H1 (cell line): ENCODE measurements at regions not wholly inside any gene's neighbourhood (a gene's known extent, or its start where the extent isn't known, plus 50 kb on each side); places are given as distances from the start of the nearest gene placed in this dataset.
A peak's percentile ranks its signal among the peaks of the same experiment; 100 is the strongest.

Source experiments
- CTCF ChIA-PET: fragments of 300-600 bp; sonication (Branson Sonifier 250); formaldehyde crosslinking; loops from one replicate; lab custom pipeline; 2021; ENCODE audit not compliant: partially characterized antibody; lab: Charles Lee
- POLR2A ChIA-PET: fragments of 300-600 bp; sonication (Branson Sonifier 250); formaldehyde crosslinking; loops from one replicate; lab custom pipeline; 2021; ENCODE audit warnings: inconsistent platforms; ENCODE audit not compliant: partially characterized antibody; lab: Charles Lee
- DNase-seq, 2 experiments: peaks; one replicate each; pipeline versions ENCODE4 v3.0.0 to v3.0.0-alpha.2; 2010 to 2022; ENCODE audit warnings: low spot score in 2 of 2, low read depth in 1 of 2, mixed read lengths in 1 of 2
- FAIRE-seq: peaks from 2 replicates; lab custom pipeline; 2011; peaks lifted over from hg19 to GRCh38; lab: Jason Lieb, UNC
- H2AFZ ChIP-seq: 2 replicates; pipeline ENCODE4 v1.8.1; 2012; ENCODE audit warnings: low read length, inconsistent platforms
- H2AK5ac ChIP-seq: 2 replicates; pipeline ENCODE4 v1.6.1; 2013; ENCODE audit warnings: low read depth, low read length
- H2BK120ac ChIP-seq: replicated peaks from 2 replicates; pipeline ENCODE3; 2013; ENCODE audit warnings: low read depth, low read length, inconsistent platforms
- H2BK12ac ChIP-seq: 2 replicates; pipeline ENCODE4 v1.6.1; 2013; ENCODE audit warnings: low read depth, low read length
- H2BK15ac ChIP-seq: 2 replicates; pipeline ENCODE4 v1.6.1; 2013; ENCODE audit warnings: low read length
- H2BK20ac ChIP-seq: 2 replicates; pipeline ENCODE4 v1.6.1; 2013; ENCODE audit warnings: low read length
- H2BK5ac ChIP-seq: 2 replicates; pipeline ENCODE4 v1.6.1; 2013; ENCODE audit warnings: low read depth, low read length
- H3K14ac ChIP-seq: 2 replicates; pipeline ENCODE4 v1.6.1; 2013; ENCODE audit warnings: inconsistent platforms; ENCODE audit not compliant: insufficient read length
- H3K18ac ChIP-seq: 2 replicates; pipeline ENCODE4 v1.6.1; 2013; ENCODE audit warnings: low read length; ENCODE audit errors: extremely low read depth
- H3K23ac ChIP-seq: 2 replicates; pipeline ENCODE4 v1.6.1; 2013; ENCODE audit warnings: inconsistent platforms; ENCODE audit not compliant: insufficient read length
- H3K23me2 ChIP-seq: 2 replicates; pipeline ENCODE4 v1.6.1; 2013; ENCODE audit warnings: low read depth, low read length
- H3K27ac ChIP-seq: 2 replicates; pipeline ENCODE4 v1.6.1; 2011; ENCODE audit warnings: low read depth, low read length, inconsistent platforms
- H3K27me3 ChIP-seq, 4 experiments: replicated peaks in 1 of 4; 1 replicate in 1 of 4; 2 replicates in 3 of 4; pipeline versions ENCODE4 v1.6.1 to v1.8.1; 2011 to 2013; ENCODE audit warnings: low read length in 3 of 4, mild to moderate bottlenecking in 3 of 4, inconsistent platforms in 2 of 4, mixed read lengths in 2 of 4, moderate library complexity in 1 of 4; ENCODE audit not compliant: control insufficient read depth in 3 of 4, insufficient read depth in 3 of 4; ENCODE audit errors: extremely low read depth in 1 of 4
- H3K36me3 ChIP-seq, 4 experiments: 2 replicates each; pipeline versions ENCODE4 v1.6.1 to v1.8.1; 2011 to 2013; ENCODE audit warnings: mild to moderate bottlenecking in 4 of 4, low read length in 3 of 4, moderate library complexity in 2 of 4, control low read depth in 1 of 4, inconsistent platforms in 1 of 4; ENCODE audit not compliant: insufficient read depth in 4 of 4, control insufficient read depth in 2 of 4
- H3K4ac ChIP-seq: replicated peaks from 2 replicates; pipeline ENCODE3; 2013; ENCODE audit warnings: low read length, low read depth, mixed read lengths, inconsistent platforms; ENCODE audit not compliant: insufficient read length
- H3K4me1 ChIP-seq, 4 experiments: replicated peaks in 1 of 4; 1 replicate in 1 of 4; 2 replicates in 3 of 4; pipeline versions ENCODE4 v1.6.1 to v1.8.1; 2011 to 2013; ENCODE audit warnings: low read length in 3 of 4, inconsistent platforms in 2 of 4, mixed read lengths in 1 of 4; ENCODE audit not compliant: insufficient read depth in 4 of 4, control insufficient read depth in 3 of 4
- H3K4me2 ChIP-seq, 2 experiments: 2 replicates each; pipeline versions ENCODE4 v1.6.1 to v1.8.1; 2011 to 2013; ENCODE audit warnings: low read depth in 2 of 2, low read length in 2 of 2, control low read depth in 1 of 2, inconsistent platforms in 1 of 2, mild to moderate bottlenecking in 1 of 2; ENCODE audit not compliant: insufficient read depth in 1 of 2
- H3K4me3 ChIP-seq, 4 experiments: fragments of 200-600, 300-600 bp in 1 of 4; sonication (generic), shearing (Covaris generic), sonication (Bioruptor Twin) in 1 of 4; 2 replicates each; pipeline versions ENCODE4 v1.5.1 to v1.8.1; 2011 to 2016; ENCODE audit warnings: low read length in 4 of 4, low read depth in 3 of 4, control low read depth in 2 of 4, inconsistent platforms in 2 of 4, mild to moderate bottlenecking in 2 of 4, mixed read lengths in 1 of 4, moderate library complexity in 1 of 4; ENCODE audit not compliant: insufficient read depth in 2 of 4; ENCODE audit errors: extremely low read depth in 1 of 4
- H3K56ac ChIP-seq: replicated peaks from 2 replicates; pipeline ENCODE3; 2013; ENCODE audit warnings: low read depth, mild to moderate bottlenecking, mixed read lengths, low read length, inconsistent platforms; ENCODE audit not compliant: insufficient read length
- H3K79me1 ChIP-seq: 2 replicates; pipeline ENCODE4 v1.6.1; 2013; ENCODE audit warnings: low read depth, low read length, control low read depth
- H3K79me2 ChIP-seq, 2 experiments: 2 replicates each; pipeline versions ENCODE4 v1.6.1 to v1.8.1; 2012 to 2013; ENCODE audit warnings: low read length in 2 of 2, mild to moderate bottlenecking in 2 of 2, inconsistent platforms in 1 of 2; ENCODE audit not compliant: insufficient read depth in 2 of 2, control insufficient read depth in 1 of 2
- H3K9ac ChIP-seq, 4 experiments: replicated peaks in 1 of 4; 1 replicate in 1 of 4; 2 replicates in 3 of 4; pipeline versions ENCODE4 v1.6.1 to v1.8.1; 2011 to 2013; ENCODE audit warnings: low read depth in 3 of 4, low read length in 3 of 4, control low read depth in 2 of 4, mild to moderate bottlenecking in 2 of 4, moderate library complexity in 2 of 4, inconsistent platforms in 1 of 4; ENCODE audit errors: extremely low read depth in 1 of 4
- H3K9me3 ChIP-seq, 2 experiments: 2 replicates each; pipeline versions ENCODE4 v1.6.1 to v1.8.1; 2012 to 2013; ENCODE audit warnings: mild to moderate bottlenecking in 2 of 2, moderate library complexity in 2 of 2, control low read depth in 1 of 2, inconsistent platforms in 1 of 2, low read depth in 1 of 2, low read length in 1 of 2, mixed read lengths in 1 of 2; ENCODE audit not compliant: insufficient read depth in 2 of 2
- H4K20me1 ChIP-seq, 2 experiments: replicated peaks in 1 of 2; 2 replicates each; pipeline versions ENCODE3 to v1.8.1; 2011 to 2013; ENCODE audit warnings: inconsistent platforms in 2 of 2, low read length in 2 of 2, mild to moderate bottlenecking in 1 of 2; ENCODE audit not compliant: insufficient read depth in 2 of 2, control insufficient read depth in 1 of 2
- H4K5ac ChIP-seq: 2 replicates; pipeline ENCODE4 v1.6.1; 2013; ENCODE audit warnings: low read length, low read depth, mixed read lengths, inconsistent platforms; ENCODE audit not compliant: insufficient read length
- H4K8ac ChIP-seq: 2 replicates; pipeline ENCODE4 v1.8.0; 2013; ENCODE audit warnings: mild to moderate bottlenecking, moderate library complexity, low read length, inconsistent platforms; ENCODE audit not compliant: insufficient read depth; ENCODE audit errors: extremely low read depth
- H4K91ac ChIP-seq: replicated peaks from 2 replicates; pipeline ENCODE3; 2013; ENCODE audit warnings: low read length, mixed read lengths, inconsistent platforms; ENCODE audit not compliant: insufficient read length
- ASH2L ChIP-seq: fragments of 200-600, 300-600 bp; sonication (generic); IDR thresholded peaks from one replicate; pipeline ENCODE4 v1.7.1; 2017; ENCODE audit warnings: low read length
- EZH2 ChIP-seq: fragments of 200-600 bp; sonication (generic); IDR thresholded peaks from 2 replicates; pipeline ENCODE4 v1.7.1; 2012; ENCODE audit warnings: low read depth, mild to moderate bottlenecking, moderate library complexity, low read length, inconsistent platforms; ENCODE audit not compliant: severe bottlenecking
- GABPA ChIP-seq: IDR thresholded peaks from 2 replicates; pipeline ENCODE4 v1.6.1; 2011; ENCODE audit warnings: mild to moderate bottlenecking, low read length, moderate library complexity, borderline replicate concordance; ENCODE audit not compliant: insufficient read depth
- GTF2F1 ChIP-seq: IDR thresholded peaks from 2 replicates; pipeline ENCODE4 v1.6.1; 2012; ENCODE audit warnings: low read depth, low read length, improper control_type of control experiment, borderline replicate concordance
- KDM5A ChIP-seq: fragments of 200-600 bp; IDR thresholded peaks from 2 replicates; pipeline ENCODE4 v1.7.1; 2012; ENCODE audit warnings: mild to moderate bottlenecking, low read length, inconsistent platforms, mixed read lengths
- SAP30 ChIP-seq: fragments of 300-600 bp; sonication (generic); IDR thresholded peaks from 2 replicates; pipeline ENCODE4 v1.7.1; 2012; ENCODE audit warnings: low read length, moderate library complexity, mild to moderate bottlenecking, inconsistent platforms; ENCODE audit not compliant: insufficient read depth, insufficient replicate concordance
- TBP ChIP-seq: IDR thresholded peaks from 2 replicates; pipeline ENCODE4 v1.6.1; 2011; ENCODE audit warnings: low read depth, low read length, improper control_type of control experiment
- TCF12 ChIP-seq: IDR thresholded peaks from 2 replicates; pipeline ENCODE4 v1.6.1; 2011; ENCODE audit warnings: low read depth, mild to moderate bottlenecking, low read length
- USF2 ChIP-seq: IDR thresholded peaks from 2 replicates; pipeline ENCODE4 v1.6.1; 2011; ENCODE audit warnings: low read length, improper control_type of control experiment
- YY1 ChIP-seq: IDR thresholded peaks from 2 replicates; pipeline ENCODE4 v1.6.1; 2011; ENCODE audit warnings: low read depth, mild to moderate bottlenecking, low read length
- WGBS, 2 experiments: shearing (Covaris generic) in 1 of 2; methylation state at CpG; one replicate each; pipeline versions ENCODE4 v1.1.6 to v1.1.7; 2013 to 2015; ENCODE audit warnings: low lambda C conversion rate in 2 of 2, mixed read lengths in 2 of 2, inconsistent platforms in 1 of 2, low coverage in 1 of 2, missing lambda C conversion rate in 1 of 2; ENCODE audit not compliant: insufficient replicate concordance in 2 of 2, insufficient coverage in 1 of 2, insufficient read length in 1 of 2; ENCODE audit errors: extremely low coverage in 1 of 2, missing lambda C conversion rate in 1 of 2; 5-methylcytosine and 5-hydroxymethylcytosine counted together

- Histone ChIP-seq H3K4me3 (no peak overlapping the region), H3K36me3 (no peaks in the 10 kb centered on the region), H3K18ac (no peak overlapping the region), H3K23me2 (no peaks in the 10 kb centered on the region), H3K23ac (no peak overlapping the region), H2BK20ac (no peak overlapping the region), H2BK120ac (no peak overlapping the region), H3K27me3 (no peaks in the 10 kb centered on the region), H3K14ac (no peak overlapping the region), H2BK15ac (0 out of 2 replicates have a peak overlapping the region, but pooled peaks have one; percentile 8), H4K91ac (no peak overlapping the region), H3K4me2 (no peak overlapping the region), H3K9me3 (no peaks in the 10 kb centered on the region), H4K5ac (no peak overlapping the region), H4K8ac (no peak overlapping the region; the same call in 1 of the 2 replicates), H3K56ac (no peak overlapping the region), H2AFZ (no peak overlapping the region), H3K4me1 (peaks cover 0 to 3% (median under 1%) of the 10 kb centered on the region in 4 experiments; a peak in 2 of 7 replicates), H3K27ac (no peak overlapping the region), H4K20me1 (no peaks in the 10 kb centered on the region), H2BK5ac (no peak overlapping the region), H3K9ac (no peak overlapping the region), H2AK5ac (no peak overlapping the region), H2BK12ac (no peak overlapping the region), H3K4ac (no peak overlapping the region), H3K79me2 (no peaks in the 10 kb centered on the region), H3K79me1 (no peaks in the 10 kb centered on the region)
- ChIA-PET POLR2A (no interaction called here), CTCF (interaction anchor here (0.6 to 6.1 kb wide), 4 partner anchors 13 to 98 kb away, joined by 3 to 34 read pairs (median 4); no protein-coding TSS in a partner anchor)
- DNase-seq: no peak
- WGBS, 2 experiments: 66% methylated on average over 5 of the region's 5 CpGs; no CpG with 5 or more reads in 1 of the 2 experiments
- no peak for FAIRE-seq
- no peak for TF ChIP-seq TCF12
- no peak for TF ChIP-seq TBP
- TF ChIP-seq KDM5A: no peak
- TF ChIP-seq ASH2L: no peak
- TF ChIP-seq EZH2: no peak
- no peak for TF ChIP-seq SAP30
- TF ChIP-seq GABPA: no peak
- no peak for TF ChIP-seq YY1
- no peak for TF ChIP-seq USF2
- no peak for TF ChIP-seq GTF2F1
These were observed 121.9 kb downstream of the RPLP1 start for GRCh38 chr15:69574506-69574905.
